Caco-2 (cell line): ENCODE measurements at regions not wholly inside any gene's neighbourhood (a gene's known extent, or its start where the extent isn't known, plus 50 kb on each side); places are given as distances from the start of the nearest gene placed in this dataset.

Source experiments
- BruUV-seq: library from RNA; stranded (reverse); fragments of 400-500 nt; replicated peaks from 2 replicates; lab custom pipeline; 2021; lab: Mats Ljungman, UMichigan
- CTCF ChIA-PET: fragments of 300-600 bp; sonication (Branson Sonifier 250); formaldehyde crosslinking; loops from one replicate; lab custom pipeline; 2022; ENCODE audit warnings: antibody characterized with exemption; lab: Charles Lee
- POLR2A ChIA-PET: fragments of 300-600 bp; sonication (Branson Sonifier 250); formaldehyde crosslinking; loops from one replicate; lab custom pipeline; 2022; ENCODE audit warnings: antibody characterized with exemption; lab: Charles Lee
- DNase-seq, 2 experiments: peaks; one replicate each; pipeline versions ENCODE4 v3.0.0 to v3.0.0-alpha.2; 2020 to 2022
- H3K27me3 ChIP-seq: replicated peaks from 2 replicates; pipeline ENCODE4 v1.6.0; 2011; ENCODE audit warnings: low read length; ENCODE audit not compliant: control insufficient read depth, insufficient read depth
- H3K36me3 ChIP-seq: 2 replicates; pipeline ENCODE4 v1.5.1; 2011; ENCODE audit warnings: low read length; ENCODE audit not compliant: control insufficient read depth, insufficient read depth
- H3K4me1 ChIP-seq: fragments of 250-450 bp; sonication (Bioruptor Pico); 2 replicates; pipeline ENCODE4 v1.5.1; 2020; ENCODE audit warnings: mild to moderate bottlenecking
- H3K4me3 ChIP-seq: 2 replicates; pipeline ENCODE4 v1.5.1; 2011; ENCODE audit warnings: low read depth, mild to moderate bottlenecking, control low read depth, low read length
- H3K9me3 ChIP-seq: fragments of 250-450 bp; sonication (Bioruptor Pico); 2 replicates; pipeline ENCODE4 v1.5.1; 2020; ENCODE audit warnings: mild to moderate bottlenecking, moderate library complexity
- H3K27ac Mint-ChIP-seq: one replicate; pipeline ENCODE4 v1.8.0; 2022; ENCODE audit warnings: mixed read lengths; ENCODE audit not compliant: unreplicated experiment
- H3K27me3 Mint-ChIP-seq: one replicate; pipeline ENCODE4 v1.8.0; 2022; ENCODE audit warnings: mixed read lengths; ENCODE audit not compliant: insufficient read depth, unreplicated experiment
- H3K36me3 Mint-ChIP-seq: one replicate; pipeline ENCODE4 v1.8.0; 2022; ENCODE audit warnings: mild to moderate bottlenecking, mixed read lengths; ENCODE audit not compliant: insufficient read depth, unreplicated experiment
- H3K4me1 Mint-ChIP-seq: one replicate; pipeline ENCODE4 v1.8.0; 2022; ENCODE audit warnings: low read depth, mixed read lengths; ENCODE audit not compliant: unreplicated experiment
- H3K4me3 Mint-ChIP-seq: one replicate; pipeline ENCODE4 v1.8.0; 2022; ENCODE audit warnings: mild to moderate bottlenecking, moderate library complexity, mixed read lengths; ENCODE audit not compliant: unreplicated experiment
- H3K9me3 Mint-ChIP-seq: one replicate; pipeline ENCODE4 v1.8.0; 2022; ENCODE audit warnings: mixed read lengths; ENCODE audit not compliant: unreplicated experiment
- CTCF ChIP-seq, 2 experiments: fragments of 200-600 bp in 1 of 2; IDR thresholded peaks; 1 replicate in 1 of 2; 2 replicates in 1 of 2; pipeline versions ENCODE4 v1.5.1 to v1.8.0; 2011 to 2022; ENCODE audit warnings: antibody characterized with exemption in 1 of 2, control low read depth in 1 of 2, inconsistent platforms in 1 of 2, low read depth in 1 of 2, low read length in 1 of 2, mild to moderate bottlenecking in 1 of 2, moderate library complexity in 1 of 2; ENCODE audit not compliant: insufficient read depth in 1 of 2, severe bottlenecking in 1 of 2, unreplicated experiment in 1 of 2
- intact Hi-C: fragments of 100-400 bp; cut with micrococcal nuclease; formaldehyde crosslinking; loops from one replicate; pipeline ENCODE4 v1.10.0; 2022; ENCODE audit not compliant: unreplicated experiment

DNA sequence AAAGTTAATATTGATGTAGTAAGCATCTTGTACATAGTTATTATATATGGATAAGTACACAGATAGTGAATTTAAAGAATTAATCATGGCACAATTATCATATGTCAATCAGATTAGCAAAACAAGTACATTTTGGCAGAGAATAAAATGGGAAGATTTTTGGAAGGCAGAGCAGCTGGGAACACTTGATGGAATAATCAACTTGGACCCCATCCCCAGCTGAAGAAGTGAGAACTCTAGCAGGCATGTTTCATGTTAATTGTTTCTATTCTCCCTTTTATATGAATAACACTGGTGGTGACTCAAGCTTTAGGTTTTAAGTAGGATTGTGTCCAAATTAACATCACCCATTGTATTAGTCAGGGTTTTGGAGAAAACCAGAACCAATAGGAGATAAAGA lies 198.7 kb downstream of the KCNJ2 start:
- no peaks in the 10 kb centered on the region for H3K36me3 ChIP-seq
- no peak overlapping the region for H3K27ac Mint-ChIP-seq
- no peaks in the 10 kb centered on the region for H3K4me1 ChIP-seq
- ChIA-PET POLR2A (no interaction called here), CTCF (no interaction called here)
- H3K27me3 ChIP-seq, result no peaks in the 10 kb centered on the region
- no peak overlapping the region for H3K4me3 ChIP-seq
- peaks cover 7% of the 10 kb centered on the region for H3K4me1 Mint-ChIP-seq
- no peaks in the 10 kb centered on the region for H3K9me3 ChIP-seq
- H3K9me3 Mint-ChIP-seq, result no peaks in the 10 kb centered on the region
- BruUV-seq, result no TSS peak
- intact Hi-C loops, result no loop called here
- no peak for TF ChIP-seq CTCF (IDR thresholded peaks at IDR 0.05; ENCODE audit: insufficient read depth in 1 of 2, low read depth in 1 of 2, low read length in 1 of 2, severe bottlenecking in 1 of 2, unreplicated experiment in 1 of 2)
- no peak overlapping the region for H3K4me3 Mint-ChIP-seq
- no peaks in the 10 kb centered on the region for H3K27me3 Mint-ChIP-seq
- H3K36me3 Mint-ChIP-seq, result no peaks in the 10 kb centered on the region
- DNase-seq, result no peak

DNA sequence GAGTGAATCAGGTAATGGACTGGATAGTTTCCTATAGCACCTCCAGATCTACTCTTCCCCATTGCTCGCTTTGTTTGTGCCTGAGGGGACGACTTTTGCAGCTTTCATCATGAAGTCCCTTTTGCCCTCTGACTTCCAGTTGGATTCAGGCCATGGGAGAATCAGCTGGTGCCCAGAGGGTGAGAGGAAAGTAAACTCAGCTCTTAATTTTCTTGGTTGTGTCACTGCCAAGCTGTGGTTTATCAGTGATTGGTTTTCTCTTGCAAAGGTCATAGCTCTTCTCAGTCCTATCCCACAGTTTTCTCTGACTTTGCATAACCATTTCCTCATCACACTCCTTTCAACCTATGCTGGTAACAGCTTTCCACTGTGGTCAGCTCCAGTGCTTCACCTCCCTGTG lies 200.1 kb downstream of the KCNJ2 start:
- POLR2A ChIA-PET, result no interaction called here
- no peak for DNase-seq

DNA sequence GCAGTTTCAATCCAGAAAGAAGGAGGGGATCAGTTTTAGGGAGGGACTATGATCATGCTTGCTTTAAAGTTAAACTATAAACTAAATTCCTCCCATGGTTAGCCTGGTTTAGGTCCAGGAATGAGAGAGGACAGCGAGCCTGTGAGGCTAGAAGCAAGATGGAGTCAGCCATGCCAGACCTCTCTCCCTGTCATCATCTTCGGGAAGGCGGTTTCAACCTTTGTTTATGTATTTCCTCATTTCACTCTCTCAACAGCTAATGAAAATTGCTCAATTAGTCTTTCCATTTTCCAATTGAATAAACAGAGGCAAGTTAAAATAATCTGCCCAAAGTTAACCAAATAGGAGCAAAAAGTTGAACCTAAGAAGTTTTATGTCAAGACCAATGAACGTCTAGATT lies 201.5 kb downstream of the KCNJ2 start:
- Mint-ChIP-seq H3K9me3 (no peaks in the 10 kb centered on the region), H3K36me3 (no peaks in the 10 kb centered on the region), H3K4me1 (no peaks in the 10 kb centered on the region), H3K4me3 (no peak overlapping the region), H3K27ac (no peak overlapping the region), H3K27me3 (no peaks in the 10 kb centered on the region)
- Histone ChIP-seq H3K4me3 (no peak overlapping the region), H3K9me3 (no peaks in the 10 kb centered on the region; the same call in 1 of the 2 replicates), H3K36me3 (no peaks in the 10 kb centered on the region), H3K4me1 (no peaks in the 10 kb centered on the region), H3K27me3 (no peaks in the 10 kb centered on the region)
- ChIA-PET CTCF (no interaction called here), POLR2A (no interaction called here)
- no peak for DNase-seq
- no TSS peak for BruUV-seq
- TF ChIP-seq CTCF (IDR thresholded peaks at IDR 0.05; ENCODE audit: insufficient read depth in 1 of 2, low read depth in 1 of 2, low read length in 1 of 2, severe bottlenecking in 1 of 2, unreplicated experiment in 1 of 2), result no peak
- intact Hi-C loops, result no loop called here

More for the DNA sequence above, 200.1 kb downstream of the KCNJ2 start:
- H3K4me3 Mint-ChIP-seq, result no peak overlapping the region
- H3K27me3 Mint-ChIP-seq, result no peaks in the 10 kb centered on the region
- CTCF ChIA-PET, result no interaction called here
- peaks cover 7% of the 10 kb centered on the region for H3K4me1 Mint-ChIP-seq
- no peaks in the 10 kb centered on the region for H3K36me3 Mint-ChIP-seq
- H3K4me3 ChIP-seq, result no peak overlapping the region
- no peaks in the 10 kb centered on the region for H3K4me1 ChIP-seq
- H3K9me3 ChIP-seq, result no peaks in the 10 kb centered on the region; the same call in 1 of the 2 replicates
- H3K27ac Mint-ChIP-seq, result no peak overlapping the region
- no TSS peak for BruUV-seq
- intact Hi-C loops, result no loop called here
- H3K27me3 ChIP-seq, result no peaks in the 10 kb centered on the region
- no peak for TF ChIP-seq CTCF (IDR thresholded peaks at IDR 0.05; ENCODE audit: insufficient read depth in 1 of 2, low read depth in 1 of 2, low read length in 1 of 2, severe bottlenecking in 1 of 2, unreplicated experiment in 1 of 2)
- no peaks in the 10 kb centered on the region for H3K9me3 Mint-ChIP-seq
- no peaks in the 10 kb centered on the region for H3K36me3 ChIP-seq
